ENCODE measurements at regions not wholly inside any gene's neighbourhood (a gene's known extent, or its start where the extent isn't known, plus 50 kb on each side); places are given as distances from the start of the nearest gene placed in this dataset.
A peak's percentile ranks its signal among the peaks of the same experiment; 100 is the strongest.
"Not testable (repeated sequence)": the region's sequence is repeated elsewhere in the genome, so short reads cannot be mapped to it uniquely, and the experiment has no call there.

GRCh38 chr4:128688846-128689437 is 120.6 kb upstream of the JADE1 start:
- DNase-seq = no peak

GRCh38 chr4:128688033-128688721 is 121.3 kb upstream of the JADE1 start:
- DNase-seq = no peak

GRCh38 chr4:128686810-128687209 is 122.7 kb upstream of the JADE1 start:
- DNase-seq = no peak

- no peak for DNase-seq
These were observed 123.5 kb upstream of the JADE1 start for GRCh38 chr4:128686032-128686465.

GRCh38 chr4:128684016-128684415 is 125.5 kb upstream of the JADE1 start:
- no peak for DNase-seq

- no peak for DNase-seq
These were observed 126.4 kb upstream of the JADE1 start for GRCh38 chr4:128682942-128683666.

- no peak for DNase-seq
These were observed 133.4 kb upstream of the JADE1 start for GRCh38 chr4:128676095-128676494.

GRCh38 chr4:128675083-128675482 is 134.4 kb upstream of the JADE1 start:
- peak in 1 of 3 donors; percentile 42 for DNase-seq

GRCh38 chr4:128673159-128673558 is 136.3 kb upstream of the JADE1 start:
- not testable (repeated sequence) for DNase-seq

GRCh38 chr4:128672596-128672995 is 136.9 kb upstream of the JADE1 start:
- not testable (repeated sequence) for DNase-seq

GRCh38 chr4:128670513-128670912 is 139.0 kb upstream of the JADE1 start:
- no peak for DNase-seq

- DNase-seq = no peak
These were observed 140.9 kb upstream of the JADE1 start for GRCh38 chr4:128668566-128668965.

GRCh38 chr4:128665514-128665913 is 144.0 kb upstream of the JADE1 start:
- DNase-seq = no peak

GRCh38 chr4:128663325-128663724 is 146.2 kb upstream of the JADE1 start:
- DNase-seq = no peak

- no peak for DNase-seq
These were observed 148.0 kb upstream of the JADE1 start for GRCh38 chr4:128661479-128661878.

GRCh38 chr4:128660361-128661215 is 148.9 kb upstream of the JADE1 start:
- DNase-seq = peak in 1 of 3 donors; percentile 29

- peak in 2 of 3 donors; percentile 74 to 80 for DNase-seq
These were observed 151.3 kb upstream of the JADE1 start for GRCh38 chr4:128658214-128658631.

GRCh38 chr4:128657638-128658037 is 151.9 kb upstream of the JADE1 start:
- DNase-seq = no peak

GRCh38 chr4:128654465-128654864 is 155.0 kb upstream of the JADE1 start:
- no peak for DNase-seq

- peak; percentile 46 to 79 (median 61) for DNase-seq
These were observed 155.7 kb upstream of the JADE1 start for GRCh38 chr4:128653527-128654444.

Data from muscle of back (tissue), 3 donors.